Esophagus muscularis mucosa (tissue), 4 donors: ENCODE measurements at regions not wholly inside any gene's neighbourhood (a gene's known extent, or its start where the extent isn't known, plus 50 kb on each side); places are given as distances from the start of the nearest gene placed in this dataset.
"Not testable (repeated sequence)": the region's sequence is repeated elsewhere in the genome, so short reads cannot be mapped to it uniquely, and the experiment has no call there.

Experiments used
- DNase-seq: peaks from one replicate; pipeline ENCODE4 v3.0.0-alpha.2; 2017; ENCODE audit errors: extremely low spot score
- H3K27ac ChIP-seq, 4 donors: fragments of 200-600 bp; sonication (generic); replicated peaks in 1 of 4; 1 replicate in 3 of 4; 2 replicates in 1 of 4; pipeline ENCODE4 v1.5.1; 2016 to 2019; ENCODE audit warnings: mild to moderate bottlenecking in 1 of 4
- H3K27me3 ChIP-seq, 4 donors: fragments of 200-600 bp; sonication (generic); one replicate each; pipeline versions ENCODE4 v1.5.1 to v1.6.0; 2016 to 2019
- H3K36me3 ChIP-seq, 4 donors: fragments of 200-600 bp; sonication (generic); one replicate each; pipeline ENCODE4 v1.5.1; 2016 to 2019
- H3K4me1 ChIP-seq, 4 donors: fragments of 200-600 bp; sonication (generic); one replicate each; pipeline ENCODE4 v1.5.1; 2016 to 2019
- H3K4me3 ChIP-seq, 4 donors: fragments of 200-600 bp; sonication (generic); 1 replicate in 2 of 4; 2 replicates in 2 of 4; pipeline ENCODE4 v1.5.1; 2016 to 2019; ENCODE audit warnings: mild to moderate bottlenecking in 4 of 4, moderate library complexity in 1 of 4
- H3K9me3 ChIP-seq, 4 donors: fragments of 200-600 bp; sonication (generic); 1 replicate in 3 of 4; 2 replicates in 1 of 4; pipeline ENCODE4 v1.5.1; 2016 to 2019
- EP300 ChIP-seq: sonication (generic); formaldehyde crosslinking; IDR thresholded peaks from one replicate; pipeline ENCODE4 v1.6.1; 2017; ENCODE audit warnings: antibody characterized with exemption
- POLR2A ChIP-seq: fragments of 450-650 bp; IDR thresholded peaks from one replicate; pipeline ENCODE4 v1.6.1; 2017; ENCODE audit warnings: antibody characterized with exemption, moderate library complexity, mild to moderate bottlenecking, low read depth
- POLR2AphosphoS5 ChIP-seq, 2 donors: sonication (generic); formaldehyde crosslinking; IDR thresholded peaks; one replicate each; pipeline ENCODE4 v1.6.1; 2017; ENCODE audit warnings: antibody characterized with exemption in 2 of 2
- WGBS: methylation state at CpG from one replicate; pipeline ENCODE4 v1.1.5; 2018; 5-methylcytosine and 5-hydroxymethylcytosine counted together
- intact Hi-C: fragments of 100-400 bp; cut with DNase I; formaldehyde crosslinking; loops from one replicate; pipeline ENCODE4 v1.15.1; 2023
- TF ChIP-seq, protein P1 (sequence below), 3 experiments: fragments of 200-600 bp in 2 of 3; fragments of 450-650 bp in 1 of 3; sonication (generic) in 2 of 3; IDR thresholded peaks; one replicate each; pipeline ENCODE4 v1.5.1; 2017 to 2019; ENCODE audit warnings: antibody characterized with exemption in 3 of 3, mild to moderate bottlenecking in 2 of 3, moderate library complexity in 1 of 3

- H3K9me3 ChIP-seq, result no peaks in the 10 kb centered on the region
- H3K27me3 ChIP-seq, result no peaks in the 10 kb centered on the region
- 80% methylated on average over 1 of the region's 1 CpG for WGBS
- TF ChIP-seq, protein P1, sequence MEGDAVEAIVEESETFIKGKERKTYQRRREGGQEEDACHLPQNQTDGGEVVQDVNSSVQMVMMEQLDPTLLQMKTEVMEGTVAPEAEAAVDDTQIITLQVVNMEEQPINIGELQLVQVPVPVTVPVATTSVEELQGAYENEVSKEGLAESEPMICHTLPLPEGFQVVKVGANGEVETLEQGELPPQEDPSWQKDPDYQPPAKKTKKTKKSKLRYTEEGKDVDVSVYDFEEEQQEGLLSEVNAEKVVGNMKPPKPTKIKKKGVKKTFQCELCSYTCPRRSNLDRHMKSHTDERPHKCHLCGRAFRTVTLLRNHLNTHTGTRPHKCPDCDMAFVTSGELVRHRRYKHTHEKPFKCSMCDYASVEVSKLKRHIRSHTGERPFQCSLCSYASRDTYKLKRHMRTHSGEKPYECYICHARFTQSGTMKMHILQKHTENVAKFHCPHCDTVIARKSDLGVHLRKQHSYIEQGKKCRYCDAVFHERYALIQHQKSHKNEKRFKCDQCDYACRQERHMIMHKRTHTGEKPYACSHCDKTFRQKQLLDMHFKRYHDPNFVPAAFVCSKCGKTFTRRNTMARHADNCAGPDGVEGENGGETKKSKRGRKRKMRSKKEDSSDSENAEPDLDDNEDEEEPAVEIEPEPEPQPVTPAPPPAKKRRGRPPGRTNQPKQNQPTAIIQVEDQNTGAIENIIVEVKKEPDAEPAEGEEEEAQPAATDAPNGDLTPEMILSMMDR (IDR thresholded peaks at IDR 0.05), result no peak
- TF ChIP-seq POLR2A (no peak), POLR2AphosphoS5 (IDR thresholded peaks at IDR 0.05) (no peak), EP300 (no peak)
- no peaks in the 10 kb centered on the region for H3K4me1 ChIP-seq
- no peaks in the 10 kb centered on the region for H3K36me3 ChIP-seq
- H3K27ac ChIP-seq, result no peak overlapping the region
- DNase-seq, result no peak
- intact Hi-C loops, result no loop called here
- no peak overlapping the region for H3K4me3 ChIP-seq
Measured at GRCh38 chr1:104125266-104125665, 375.6 kb downstream of the AMY1C start.

- 51% methylated on average over 5 of the region's 5 CpGs for WGBS
- no peaks in the 10 kb centered on the region for H3K36me3 ChIP-seq
- intact Hi-C loops, result no loop called here
- no peaks in the 10 kb centered on the region for H3K27me3 ChIP-seq
- H3K4me3 ChIP-seq, result no peak overlapping the region
- DNase-seq, result no peak
- H3K4me1 ChIP-seq, result no peaks in the 10 kb centered on the region
- no peaks in the 10 kb centered on the region for H3K9me3 ChIP-seq
- no peak for TF ChIP-seq POLR2AphosphoS5 (IDR thresholded peaks at IDR 0.05)
- TF ChIP-seq EP300, result no peak
- TF ChIP-seq, protein P1 (IDR thresholded peaks at IDR 0.05), result no peak
- TF ChIP-seq POLR2A, result no peak
- H3K27ac ChIP-seq, result no peak overlapping the region
Measured at GRCh38 chr1:104125970-104126369, 376.3 kb downstream of the AMY1C start.

- H3K27ac ChIP-seq, result no peak overlapping the region
- H3K4me1 ChIP-seq, result no peaks in the 10 kb centered on the region
- H3K9me3 ChIP-seq, result no peaks in the 10 kb centered on the region
- no peaks in the 10 kb centered on the region for H3K27me3 ChIP-seq
- H3K36me3 ChIP-seq, result no peaks in the 10 kb centered on the region
- intact Hi-C loops, result no loop called here
- no peak for TF ChIP-seq POLR2A
- TF ChIP-seq, protein P1 (IDR thresholded peaks at IDR 0.05), result no peak
- no peak overlapping the region for H3K4me3 ChIP-seq
- no peak for DNase-seq
Measured at GRCh38 chr1:104132382-104132973, 382.8 kb downstream of the AMY1C start.

GRCh38 chr1:104135036-104135435 lies 385.3 kb downstream of the AMY1C start:
- 72% methylated on average over 6 of the region's 6 CpGs for WGBS
- H3K9me3 ChIP-seq, DNase-seq, H3K27me3 ChIP-seq, H3K4me3 ChIP-seq, H3K27ac ChIP-seq, intact Hi-C loops, H3K36me3 ChIP-seq, H3K4me1 ChIP-seq: not testable (repeated sequence)

DNA sequence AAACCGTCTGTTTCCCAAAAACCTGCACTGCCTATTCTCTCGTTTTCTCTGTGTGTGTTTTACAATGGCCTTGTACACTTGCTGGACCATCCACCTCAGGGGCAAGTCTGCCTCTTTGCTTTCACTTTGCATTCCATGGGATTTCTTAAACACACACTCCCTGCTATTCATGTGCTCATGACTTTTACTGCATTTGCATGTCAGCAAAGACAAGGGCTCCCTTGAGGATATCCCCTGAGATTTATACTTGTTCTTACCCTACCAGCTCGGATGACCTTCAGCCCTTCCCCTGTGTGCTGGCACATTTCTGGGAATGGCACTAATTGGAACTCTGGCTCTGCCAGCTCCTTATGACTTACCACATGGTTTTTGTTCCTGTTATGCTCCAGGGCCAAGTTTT lies 386.9 kb downstream of the AMY1C start:
- no peak overlapping the region for H3K4me3 ChIP-seq
- no peak overlapping the region for H3K27ac ChIP-seq
- no peaks in the 10 kb centered on the region for H3K9me3 ChIP-seq
- WGBS, result 75% methylated on average over 3 of the region's 3 CpGs
- DNase-seq, result no peak
- no peaks in the 10 kb centered on the region for H3K27me3 ChIP-seq
- H3K4me1 ChIP-seq, result no peaks in the 10 kb centered on the region
- TF ChIP-seq EP300 (no peak), POLR2A (no peak), POLR2AphosphoS5 (IDR thresholded peaks at IDR 0.05) (no peak)
- TF ChIP-seq, protein P1 (IDR thresholded peaks at IDR 0.05), result no peak
- H3K36me3 ChIP-seq, result no peaks in the 10 kb centered on the region
- intact Hi-C loops, result no loop called here
